ENCODE measurements at regions not wholly inside any gene's neighbourhood (a gene's known extent, or its start where the extent isn't known, plus 50 kb on each side); places are given as distances from the start of the nearest gene placed in this dataset.
A peak's percentile ranks its signal among the peaks of the same experiment; 100 is the strongest.
"Not testable (repeated sequence)": the region's sequence is repeated elsewhere in the genome, so short reads cannot be mapped to it uniquely, and the experiment has no call there.

- no peak for ATAC-seq
- DNase-seq: no peak
Observed at GRCh38 chr7:21317966-21318915, 109.6 kb upstream of the SP4 start.

- ATAC-seq (no peak), DNase-seq (no peak)
Observed at GRCh38 chr7:21318916-21319270, 109.0 kb upstream of the SP4 start.

- no peak for ATAC-seq
- no peak for DNase-seq
Observed at GRCh38 chr7:21326241-21326640, 101.6 kb upstream of the SP4 start.

- ATAC-seq: no peak
- DNase-seq: no peak
Observed at GRCh38 chr7:21326921-21327320, 101.0 kb upstream of the SP4 start.

GRCh38 chr7:21327422-21328409 is 100.2 kb upstream of the SP4 start:
- DNase-seq (no peak), ATAC-seq (no peak)

- ATAC-seq (no peak), DNase-seq (no peak)
Observed at GRCh38 chr7:21330462-21331178, 97.3 kb upstream of the SP4 start.

GRCh38 chr7:21334906-21335305 is 93.0 kb upstream of the SP4 start:
- DNase-seq (no peak), ATAC-seq (no peak)

GRCh38 chr7:21336743-21337142 is 91.1 kb upstream of the SP4 start:
- DNase-seq (no peak), ATAC-seq (no peak)

GRCh38 chr7:21338728-21339164 is 89.1 kb upstream of the SP4 start:
- DNase-seq: peak; percentile 48
- peak; percentile 97 for ATAC-seq

- not testable (repeated sequence) for ATAC-seq, DNase-seq
Observed at GRCh38 chr7:21344900-21345299, 83.0 kb upstream of the SP4 start.

GRCh38 chr7:21345361-21345760 is 82.5 kb upstream of the SP4 start:
- DNase-seq: no peak
- no peak for ATAC-seq

- no peak for DNase-seq
Observed at GRCh38 chr7:21346297-21346696, 81.6 kb upstream of the SP4 start.

GRCh38 chr7:21352540-21353387 is 75.1 kb upstream of the SP4 start:
- no peak for DNase-seq
- ATAC-seq: peak; percentile 91

More at GRCh38 chr7:21346297-21346696, 81.6 kb upstream of the SP4 start:
- no peak for ATAC-seq

GRCh38 chr7:21353388-21353780 is 74.5 kb upstream of the SP4 start:
- ATAC-seq: no peak
- no peak for DNase-seq

GRCh38 chr7:21354284-21354683 is 73.6 kb upstream of the SP4 start:
- ATAC-seq: no peak
- no peak for DNase-seq

- DNase-seq: peak; percentile 49
Observed at GRCh38 chr7:21355406-21355874, 72.4 kb upstream of the SP4 start.

GRCh38 chr7:21356616-21357015 is 71.3 kb upstream of the SP4 start:
- DNase-seq: no peak
- ATAC-seq: no peak

More at GRCh38 chr7:21355406-21355874, 72.4 kb upstream of the SP4 start:
- peak; percentile 81 for ATAC-seq

GRCh38 chr7:21357151-21358097 is 70.5 kb upstream of the SP4 start:
- ATAC-seq: no peak

GRCh38 chr7:21358648-21359047 is 69.2 kb upstream of the SP4 start:
- ATAC-seq: no peak

More at GRCh38 chr7:21357151-21358097, 70.5 kb upstream of the SP4 start:
- DNase-seq: no peak

GRCh38 chr7:21359163-21359562 is 68.7 kb upstream of the SP4 start:
- DNase-seq: no peak

More at GRCh38 chr7:21358648-21359047, 69.2 kb upstream of the SP4 start:
- no peak for DNase-seq

More at GRCh38 chr7:21359163-21359562, 68.7 kb upstream of the SP4 start:
- no peak for ATAC-seq

All from stimulated activated naive CD8-positive, alpha-beta T cell treated with anti-CD3 and anti-CD28 coated beads, Interleukin-15, Interleukin-2, amounts not matched to agents 100 U/mL and 50 U/mL, for 24 hours (primary cell).